Endothelial cell of umbilical vein (primary cell): ENCODE measurements at regions not wholly inside any gene's neighbourhood (a gene's known extent, or its start where the extent isn't known, plus 50 kb on each side); places are given as distances from the start of the nearest gene placed in this dataset.

ENCODE experiments used
- BruUV-seq: library from RNA; stranded (reverse); fragments of 400-500 nt; replicated peaks from 2 replicates; lab custom pipeline; 2021; lab: Mats Ljungman, UMichigan
- CTCF ChIA-PET: fragments of 300-600, 350-600 bp; sonication (Branson Sonifier 250); formaldehyde crosslinking; loops from one replicate; lab custom pipeline; 2021; ENCODE audit warnings: antibody characterized with exemption, inconsistent platforms; lab: Charles Lee
- POLR2A ChIA-PET: fragments of 300-600, 350-600 bp; sonication (Branson Sonifier 250); formaldehyde crosslinking; loops from one replicate; lab custom pipeline; 2021; ENCODE audit warnings: antibody characterized with exemption, inconsistent platforms; lab: Charles Lee
- DNase-seq: peaks from one replicate; pipeline ENCODE4 v3.0.0-alpha.2; 2011; ENCODE audit warnings: low read depth, low spot score
- FAIRE-seq: peaks from 2 replicates; lab custom pipeline; 2011; peaks lifted over from hg19 to GRCh38; lab: Jason Lieb, UNC
- H2AFZ ChIP-seq: 2 replicates; pipeline ENCODE4 v1.6.0; 2012; ENCODE audit warnings: low read depth, low read length, control low read depth, inconsistent platforms
- H3K27ac ChIP-seq: 2 replicates; pipeline ENCODE4 v1.5.1; 2011; ENCODE audit warnings: low read depth, mild to moderate bottlenecking, control low read depth, low read length, moderate library complexity; ENCODE audit not compliant: insufficient read depth
- H3K27me3 ChIP-seq, 2 experiments: 2 replicates each; pipeline versions ENCODE4 v1.6.0 to v1.6.1; 2011; ENCODE audit warnings: low read length in 2 of 2, mixed read lengths in 1 of 2; ENCODE audit not compliant: control insufficient read depth in 2 of 2, insufficient read depth in 2 of 2
- H3K36me3 ChIP-seq, 2 experiments: 2 replicates in 1 of 2; 3 replicates in 1 of 2; pipeline ENCODE4 v1.5.1; 2011; ENCODE audit warnings: low read length in 2 of 2, mild to moderate bottlenecking in 1 of 2, moderate library complexity in 1 of 2; ENCODE audit not compliant: control insufficient read depth in 2 of 2, insufficient read depth in 2 of 2; ENCODE audit errors: extremely low read depth in 1 of 2
- H3K4me1 ChIP-seq: 3 replicates; pipeline ENCODE4 v1.5.1; 2011; ENCODE audit warnings: mild to moderate bottlenecking, low read length; ENCODE audit not compliant: control insufficient read depth, insufficient read depth; ENCODE audit errors: extremely low read depth
- H3K4me2 ChIP-seq: 2 replicates; pipeline ENCODE4 v1.6.1; 2011; ENCODE audit warnings: low read length, control low read depth, mixed read lengths; ENCODE audit not compliant: insufficient read depth
- H3K4me3 ChIP-seq, 3 experiments: fragments of 200-600 bp in 1 of 3; sonication (generic), shearing (Covaris generic) in 1 of 3; replicated peaks in 1 of 3; 2 replicates each; pipeline ENCODE4 v1.5.1; 2011 to 2016; ENCODE audit warnings: control low read depth in 3 of 3, low read length in 3 of 3, mild to moderate bottlenecking in 2 of 3, inconsistent platforms in 1 of 3, low read depth in 1 of 3, moderate library complexity in 1 of 3; ENCODE audit not compliant: insufficient read depth in 1 of 3
- H3K79me2 ChIP-seq: 2 replicates; pipeline ENCODE4 v1.6.0; 2012; ENCODE audit warnings: low read length, inconsistent platforms; ENCODE audit not compliant: control insufficient read depth, insufficient read depth
- H3K9ac ChIP-seq: replicated peaks from 2 replicates; pipeline ENCODE3; 2011; ENCODE audit warnings: low read length, control low read depth; ENCODE audit not compliant: insufficient read depth; ENCODE audit errors: extremely low read depth
- H3K9me1 ChIP-seq: replicated peaks from 3 replicates; pipeline ENCODE4 v1.6.0; 2011; ENCODE audit warnings: mild to moderate bottlenecking, low read length; ENCODE audit not compliant: control insufficient read depth, insufficient read depth; ENCODE audit errors: extremely low read depth
- H3K9me3 ChIP-seq: replicated peaks from 2 replicates; pipeline ENCODE4 v1.5.1; 2012; ENCODE audit warnings: low read length, inconsistent platforms; ENCODE audit not compliant: control insufficient read depth, insufficient read depth
- H4K20me1 ChIP-seq: replicated peaks from 2 replicates; pipeline ENCODE3; 2011; ENCODE audit warnings: mild to moderate bottlenecking, low read length; ENCODE audit not compliant: control insufficient read depth, insufficient read depth; ENCODE audit errors: extremely low read depth
- CTCF ChIP-seq, 2 donors: IDR thresholded peaks; 1 replicate in 1 of 2; 2 replicates in 1 of 2; pipeline ENCODE4 v1.5.1; 2011; ENCODE audit warnings: low read length in 2 of 2, mild to moderate bottlenecking in 2 of 2, moderate library complexity in 2 of 2, control low read depth in 1 of 2, inconsistent platforms in 1 of 2, low read depth in 1 of 2; ENCODE audit not compliant: insufficient read depth in 1 of 2; ENCODE audit errors: extremely low read depth in 1 of 2
- EZH2 ChIP-seq: IDR thresholded peaks from 2 replicates; pipeline ENCODE4 v1.6.1; 2012; ENCODE audit warnings: borderline replicate concordance, low read depth, mild to moderate bottlenecking, moderate library complexity, low read length, inconsistent platforms; ENCODE audit not compliant: severe bottlenecking
- FOS ChIP-seq: IDR thresholded peaks from 2 replicates; pipeline ENCODE4 v1.6.1; 2011; ENCODE audit warnings: mild to moderate bottlenecking, low read length, moderate library complexity, borderline replicate concordance; ENCODE audit not compliant: insufficient read depth
- GATA2 ChIP-seq: IDR thresholded peaks from 2 replicates; pipeline ENCODE4 v1.7.0; 2011; ENCODE audit warnings: low read depth, mild to moderate bottlenecking, moderate library complexity, mixed read lengths, low read length; ENCODE audit not compliant: insufficient read length, insufficient read depth
- JUN ChIP-seq: IDR thresholded peaks from 2 replicates; pipeline ENCODE4 v1.6.1; 2011; ENCODE audit warnings: borderline replicate concordance, low read depth; ENCODE audit not compliant: insufficient read length, insufficient read depth
- MAX ChIP-seq: IDR thresholded peaks from 2 replicates; pipeline ENCODE4 v1.6.1; 2011; ENCODE audit not compliant: insufficient read depth, insufficient read length
- MYC ChIP-seq: IDR thresholded peaks from one replicate; pipeline ENCODE4 v1.6.1; 2011; ENCODE audit warnings: mild to moderate bottlenecking, low read depth, low read length
- POLR2A ChIP-seq: IDR thresholded peaks from 2 replicates; pipeline ENCODE4 v1.6.1; 2012; ENCODE audit warnings: low read depth, mild to moderate bottlenecking, control low read depth, low read length
- POLR2AphosphoS5 ChIP-seq: IDR thresholded peaks from 2 replicates; pipeline ENCODE4 v1.6.1; 2012; ENCODE audit warnings: low read depth, mild to moderate bottlenecking, control low read depth, low read length, moderate library complexity; ENCODE audit not compliant: insufficient read depth
- dilution Hi-C: fragments of 300-500 bp; cut with MboI; formaldehyde crosslinking; loops from one replicate; pipeline ENCODE4 v1.15.0; 2019; ENCODE audit warnings: low sequenced_read_pairs; ENCODE audit not compliant: extremely low pct_ligation_motif_present
- intact Hi-C: fragments of 100-400 bp; cut with micrococcal nuclease; formaldehyde crosslinking; loops from one replicate; pipeline ENCODE4 v1.10.0; 2022

DNA sequence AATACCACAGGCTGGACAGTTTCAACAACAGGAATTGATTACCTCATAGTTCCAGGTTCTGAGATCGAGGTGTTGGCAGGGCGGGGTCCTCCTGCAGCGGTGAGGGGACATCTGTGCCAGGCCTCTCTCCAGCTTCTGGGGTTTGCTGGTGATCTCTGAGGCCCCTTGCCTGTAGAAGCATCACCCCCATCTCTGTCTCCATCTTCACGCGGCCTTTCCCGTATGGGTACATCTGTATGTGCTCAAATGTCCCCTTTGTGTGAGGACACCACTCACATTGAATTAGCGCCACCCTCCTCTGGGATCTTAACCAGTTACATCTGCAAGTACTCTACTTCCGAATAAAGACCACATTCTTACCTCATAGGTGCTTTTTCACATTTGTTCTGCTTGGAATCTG, 1029.9 kb downstream of the BRD1 start:
- intact Hi-C loops (no loop called here), dilution Hi-C loops (no loop called here)
- Histone ChIP-seq H3K4me1 (no peaks in the 10 kb centered on the region), H2AFZ (no peak overlapping the region), H3K9ac (no peak overlapping the region), H3K9me3 (peaks cover 12% of the 10 kb centered on the region), H3K27me3 (no peaks in the 10 kb centered on the region), H3K79me2 (no peaks in the 10 kb centered on the region), H3K9me1 (no peaks in the 10 kb centered on the region), H3K4me3 (no peak overlapping the region), H3K27ac (no peak overlapping the region), H3K36me3 (no peaks in the 10 kb centered on the region), H4K20me1 (no peaks in the 10 kb centered on the region), H3K4me2 (no peak overlapping the region)
- no peak for FAIRE-seq
- no peak for DNase-seq
- BruUV-seq = no TSS peak
- ChIA-PET CTCF (no interaction called here), POLR2A (no interaction called here)
- TF ChIP-seq MAX (no peak), JUN (no peak), POLR2A (no peak)

GRCh38 chr22:48796310-48797015, 1031.2 kb downstream of the BRD1 start:
- dilution Hi-C loops (no loop called here), intact Hi-C loops (no loop called here)
- Histone ChIP-seq H3K27ac (no peak overlapping the region), H4K20me1 (no peaks in the 10 kb centered on the region), H3K27me3 (no peaks in the 10 kb centered on the region), H3K9me1 (no peaks in the 10 kb centered on the region), H3K4me1 (no peaks in the 10 kb centered on the region), H3K79me2 (no peaks in the 10 kb centered on the region), H3K4me2 (no peak overlapping the region), H3K9ac (no peak overlapping the region), H2AFZ (no peak overlapping the region), H3K9me3 (peaks cover 12% of the 10 kb centered on the region), H3K4me3 (no peak overlapping the region), H3K36me3 (no peaks in the 10 kb centered on the region)
- no TSS peak for BruUV-seq
- DNase-seq (no peak), FAIRE-seq (no peak)
- CTCF ChIA-PET = no interaction called here
- POLR2A ChIA-PET = no interaction called here
- no peak for TF ChIP-seq POLR2AphosphoS5
- no peak for TF ChIP-seq MYC
- TF ChIP-seq GATA2 = no peak
- no peak for TF ChIP-seq FOS
- TF ChIP-seq EZH2 = no peak
- TF ChIP-seq POLR2A = no peak
- TF ChIP-seq MAX = no peak
- TF ChIP-seq JUN = no peak
- TF ChIP-seq CTCF (IDR thresholded peaks at IDR 0.05; ENCODE audit: extremely low read depth in 1 of 2, insufficient read depth in 1 of 2, low read depth in 1 of 2, low read length in 2 of 2) = no peak
